ENCODE measurements at regions not wholly inside any gene's neighbourhood (a gene's known extent, or its start where the extent isn't known, plus 50 kb on each side); places are given as distances from the start of the nearest gene placed in this dataset.

- H3K9me3 Mint-ChIP-seq: no peaks in the 10 kb centered on the region
- H3K4me3 Mint-ChIP-seq: no peak overlapping the region
- H3K36me3 Mint-ChIP-seq (ENCODE audit: low read depth): no peaks in the 10 kb centered on the region
- no peak overlapping the region for H3K27ac Mint-ChIP-seq
- H3K27me3 Mint-ChIP-seq (ENCODE audit: low read depth, poor library complexity): peaks cover 6% of the 10 kb centered on the region
- no peak for DNase-seq
- peaks cover 10% of the 10 kb centered on the region for H3K4me1 Mint-ChIP-seq
- no peak for TF ChIP-seq CTCF (IDR thresholded peaks at IDR 0.05)
Observed at GRCh38 chr9:107707428-107707837, 217.9 kb upstream of the KLF4 start.

- no peak overlapping the region for H3K27ac Mint-ChIP-seq
- H3K9me3 Mint-ChIP-seq: no peaks in the 10 kb centered on the region
- DNase-seq: no peak
- no peak overlapping the region for H3K4me3 Mint-ChIP-seq
- peaks cover 6% of the 10 kb centered on the region for H3K4me1 Mint-ChIP-seq
- H3K27me3 Mint-ChIP-seq (ENCODE audit: low read depth, poor library complexity): peaks cover 6% of the 10 kb centered on the region
- no peak for TF ChIP-seq CTCF (IDR thresholded peaks at IDR 0.05)
- no peaks in the 10 kb centered on the region for H3K36me3 Mint-ChIP-seq (ENCODE audit: low read depth)
Observed at GRCh38 chr9:107706701-107707427, 217.3 kb upstream of the KLF4 start.

- H3K36me3 Mint-ChIP-seq (ENCODE audit: low read depth): no peaks in the 10 kb centered on the region
- H3K4me3 Mint-ChIP-seq: no peak overlapping the region
- peaks cover 5% of the 10 kb centered on the region for H3K4me1 Mint-ChIP-seq
- DNase-seq: no peak
- no peak for TF ChIP-seq CTCF (IDR thresholded peaks at IDR 0.05)
- H3K27me3 Mint-ChIP-seq (ENCODE audit: low read depth, poor library complexity): peaks cover 12% of the 10 kb centered on the region
- H3K27ac Mint-ChIP-seq: no peak overlapping the region
- no peaks in the 10 kb centered on the region for H3K9me3 Mint-ChIP-seq
Observed at GRCh38 chr9:107705521-107705920, 216.0 kb upstream of the KLF4 start.

- DNase-seq: no peak
- H3K4me1 Mint-ChIP-seq: peaks cover 5% of the 10 kb centered on the region
- no peak for TF ChIP-seq CTCF (IDR thresholded peaks at IDR 0.05)
- no peaks in the 10 kb centered on the region for H3K9me3 Mint-ChIP-seq
- H3K36me3 Mint-ChIP-seq (ENCODE audit: low read depth): no peaks in the 10 kb centered on the region
- H3K27me3 Mint-ChIP-seq (ENCODE audit: low read depth, poor library complexity): peaks cover 10% of the 10 kb centered on the region
- no peak overlapping the region for H3K4me3 Mint-ChIP-seq
- H3K27ac Mint-ChIP-seq: no peak overlapping the region
Observed at GRCh38 chr9:107704774-107705173, 215.2 kb upstream of the KLF4 start.

- H3K4me3 Mint-ChIP-seq: no peak overlapping the region
- no peaks in the 10 kb centered on the region for H3K9me3 Mint-ChIP-seq
- H3K4me1 Mint-ChIP-seq: peaks cover 5% of the 10 kb centered on the region
- TF ChIP-seq CTCF (IDR thresholded peaks at IDR 0.05): no peak
- DNase-seq: no peak
- peaks cover 7% of the 10 kb centered on the region for H3K27me3 Mint-ChIP-seq (ENCODE audit: low read depth, poor library complexity)
- H3K27ac Mint-ChIP-seq: no peak overlapping the region
- no peaks in the 10 kb centered on the region for H3K36me3 Mint-ChIP-seq (ENCODE audit: low read depth)
Observed at GRCh38 chr9:107703651-107704050, 214.1 kb upstream of the KLF4 start.

- Mint-ChIP-seq H3K27ac (no peak overlapping the region), H3K9me3 (no peaks in the 10 kb centered on the region), H3K4me3 (no peak overlapping the region), H3K4me1 (no peaks in the 10 kb centered on the region), H3K36me3 (ENCODE audit: low read depth) (no peaks in the 10 kb centered on the region), H3K27me3 (ENCODE audit: low read depth, poor library complexity) (peaks cover 7% of the 10 kb centered on the region)
- no peak for TF ChIP-seq CTCF (IDR thresholded peaks at IDR 0.05)
- DNase-seq: no peak
Observed at GRCh38 chr9:107700847-107701246, 211.3 kb upstream of the KLF4 start.

Measured in nephron progenitor cell (in vitro differentiated cells).